ENCODE measurements at regions not wholly inside any gene's neighbourhood (a gene's known extent, or its start where the extent isn't known, plus 50 kb on each side); places are given as distances from the start of the nearest gene placed in this dataset.
A peak's percentile ranks its signal among the peaks of the same experiment; 100 is the strongest.

DNA sequence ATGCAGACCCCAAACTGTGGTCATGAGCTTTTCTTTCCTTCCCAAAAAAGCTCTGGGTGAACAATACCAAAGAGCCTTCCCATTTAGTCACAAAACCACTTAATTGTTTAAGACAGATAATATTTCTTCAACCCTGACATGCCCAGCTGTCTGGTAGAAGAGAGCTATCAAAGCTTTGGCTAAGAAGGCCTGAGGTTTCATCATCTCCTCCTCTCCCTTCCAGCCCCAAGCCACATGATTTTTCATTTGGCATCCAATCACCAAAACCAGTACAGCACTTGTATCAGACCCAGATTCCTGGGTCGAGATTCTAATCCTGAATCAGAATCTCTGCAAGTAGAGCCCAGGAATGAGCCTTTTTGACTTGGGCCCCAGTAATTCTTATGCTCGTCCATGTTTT, 199.6 kb upstream of the TMEM260 start:
- Histone ChIP-seq H3K4me1 (peaks cover 5 to 16% (median 9%) of the 10 kb centered on the region in 4 donors), H3K36me3 (no peaks in the 10 kb centered on the region), H3K27me3 (no peaks in the 10 kb centered on the region), H3K27ac (replicated peaks in 1 of 4) (peak overlapping the region in 1 of 4 donors; percentile 17), H3K4me3 (no peak overlapping the region), H3K9me3 (peaks cover 0 to 7% (median 6%) of the 10 kb centered on the region in 4 donors)
- 75% methylated on average over 2 of the region's 2 CpGs for WGBS
- intact Hi-C loops (cut with DNase I), result no loop called here
- TF ChIP-seq, protein P1, sequence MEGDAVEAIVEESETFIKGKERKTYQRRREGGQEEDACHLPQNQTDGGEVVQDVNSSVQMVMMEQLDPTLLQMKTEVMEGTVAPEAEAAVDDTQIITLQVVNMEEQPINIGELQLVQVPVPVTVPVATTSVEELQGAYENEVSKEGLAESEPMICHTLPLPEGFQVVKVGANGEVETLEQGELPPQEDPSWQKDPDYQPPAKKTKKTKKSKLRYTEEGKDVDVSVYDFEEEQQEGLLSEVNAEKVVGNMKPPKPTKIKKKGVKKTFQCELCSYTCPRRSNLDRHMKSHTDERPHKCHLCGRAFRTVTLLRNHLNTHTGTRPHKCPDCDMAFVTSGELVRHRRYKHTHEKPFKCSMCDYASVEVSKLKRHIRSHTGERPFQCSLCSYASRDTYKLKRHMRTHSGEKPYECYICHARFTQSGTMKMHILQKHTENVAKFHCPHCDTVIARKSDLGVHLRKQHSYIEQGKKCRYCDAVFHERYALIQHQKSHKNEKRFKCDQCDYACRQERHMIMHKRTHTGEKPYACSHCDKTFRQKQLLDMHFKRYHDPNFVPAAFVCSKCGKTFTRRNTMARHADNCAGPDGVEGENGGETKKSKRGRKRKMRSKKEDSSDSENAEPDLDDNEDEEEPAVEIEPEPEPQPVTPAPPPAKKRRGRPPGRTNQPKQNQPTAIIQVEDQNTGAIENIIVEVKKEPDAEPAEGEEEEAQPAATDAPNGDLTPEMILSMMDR (IDR thresholded peaks at IDR 0.05), result no peak
- TF ChIP-seq EP300 (IDR thresholded peaks at IDR 0.05) (no peak), POLR2A (IDR thresholded peaks at IDR 0.05; ENCODE audit: low read depth) (no peak)
- DNase-seq (ENCODE audit: extremely low spot score), result no peak

DNA sequence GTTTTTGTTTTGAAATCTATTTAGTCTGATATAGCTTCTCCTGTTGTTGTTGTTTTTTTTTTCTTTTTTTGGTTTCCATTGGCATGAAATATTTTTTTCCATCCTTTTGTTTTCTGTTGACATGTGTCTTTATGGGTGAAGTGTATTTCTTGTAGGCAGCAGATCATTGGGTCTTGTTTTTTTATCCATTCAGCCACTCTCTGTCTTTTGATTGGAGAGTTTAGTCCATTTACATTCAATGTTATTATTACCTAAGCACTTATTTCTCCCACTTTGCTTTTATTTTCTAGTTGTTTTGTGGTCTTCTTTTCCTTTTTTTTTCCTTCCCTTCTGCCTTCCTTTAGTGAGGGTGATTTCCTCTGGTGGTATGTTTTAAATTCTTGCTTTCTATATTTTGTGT, 193.6 kb upstream of the TMEM260 start:
- Histone ChIP-seq H3K27ac (replicated peaks in 1 of 4) (no peak overlapping the region), H3K27me3 (no peaks in the 10 kb centered on the region), H3K36me3 (no peaks in the 10 kb centered on the region), H3K4me3 (no peak overlapping the region), H3K9me3 (peaks cover 0 to 13% (median 7%) of the 10 kb centered on the region in 4 donors), H3K4me1 (no peaks in the 10 kb centered on the region)
- no peak for DNase-seq (ENCODE audit: extremely low spot score)
- intact Hi-C loops (cut with DNase I), result no loop called here
- no peak for TF ChIP-seq POLR2AphosphoS5 (IDR thresholded peaks at IDR 0.05)
- no peak for TF ChIP-seq EP300 (IDR thresholded peaks at IDR 0.05)
- TF ChIP-seq POLR2A (IDR thresholded peaks at IDR 0.05; ENCODE audit: low read depth), result no peak
- TF ChIP-seq, protein P1 (IDR thresholded peaks at IDR 0.05), result no peak

GRCh38 chr14:56390859-56391258, 188.7 kb upstream of the TMEM260 start:
- Histone ChIP-seq H3K4me3 (no peak overlapping the region), H3K27ac (replicated peaks in 1 of 4) (no peak overlapping the region), H3K9me3 (peaks cover 0 to 2% (median 0%) of the 10 kb centered on the region in 4 donors), H3K27me3 (no peaks in the 10 kb centered on the region), H3K36me3 (no peaks in the 10 kb centered on the region), H3K4me1 (no peaks in the 10 kb centered on the region)
- WGBS, result 78% methylated on average over 1 of the region's 1 CpG
- intact Hi-C loops (cut with DNase I), result no loop called here
- TF ChIP-seq, protein P1 (IDR thresholded peaks at IDR 0.05), result no peak
- TF ChIP-seq POLR2AphosphoS5 (IDR thresholded peaks at IDR 0.05) (no peak), EP300 (IDR thresholded peaks at IDR 0.05) (no peak), POLR2A (IDR thresholded peaks at IDR 0.05; ENCODE audit: low read depth) (no peak)
- DNase-seq (ENCODE audit: extremely low spot score), result no peak

DNA sequence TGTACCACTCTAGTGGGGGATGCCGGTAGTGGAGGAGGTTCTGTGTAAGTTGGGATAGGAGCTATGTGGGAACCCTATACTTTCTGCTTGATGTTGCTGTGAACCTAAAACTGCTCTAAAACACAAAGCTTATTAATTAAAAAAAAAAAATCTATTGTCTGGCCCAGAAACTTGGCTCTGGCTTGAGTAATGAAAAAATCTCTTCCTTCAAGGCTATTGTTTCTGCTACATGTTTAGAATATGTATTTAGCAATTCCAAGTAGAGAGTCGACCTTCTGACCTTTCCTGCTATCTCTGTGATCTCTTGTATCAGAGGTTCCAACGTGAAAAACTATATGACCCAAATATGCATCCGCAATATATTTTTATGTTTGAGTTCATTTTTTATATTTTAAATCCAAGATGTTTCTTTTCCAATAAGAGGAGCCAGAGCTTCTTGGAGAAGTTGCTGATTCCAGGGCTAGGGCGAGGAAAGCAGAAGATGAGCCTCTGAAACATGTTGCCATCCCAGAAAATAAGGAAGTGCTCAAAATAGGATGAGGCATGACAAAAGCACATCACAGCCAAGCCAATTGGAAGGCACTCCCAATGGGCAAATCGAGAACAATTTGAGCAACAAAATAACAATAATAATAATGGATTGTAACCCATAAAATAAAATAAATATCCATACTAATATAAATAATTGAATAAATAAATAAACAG, 184.6 kb upstream of the TMEM260 start:
- no peaks in the 10 kb centered on the region for H3K4me1 ChIP-seq
- WGBS, result 70% methylated on average over 6 of the region's 6 CpGs
- intact Hi-C loops (cut with DNase I), result no loop called here
- H3K27ac ChIP-seq (replicated peaks in 1 of 4), result no peak overlapping the region
- no peaks in the 10 kb centered on the region for H3K36me3 ChIP-seq
- no peak for TF ChIP-seq POLR2A (IDR thresholded peaks at IDR 0.05; ENCODE audit: low read depth)
- TF ChIP-seq POLR2AphosphoS5 (IDR thresholded peaks at IDR 0.05), result no peak
- no peak for TF ChIP-seq EP300 (IDR thresholded peaks at IDR 0.05)
- TF ChIP-seq, protein P1 (IDR thresholded peaks at IDR 0.05), result no peak
- H3K27me3 ChIP-seq, result no peaks in the 10 kb centered on the region
- no peak for DNase-seq (ENCODE audit: extremely low spot score)
- H3K4me3 ChIP-seq, result no peak overlapping the region
- no peaks in the 10 kb centered on the region for H3K9me3 ChIP-seq

Measured in esophagus muscularis mucosa (tissue), 4 donors.